ENCODE measurements at regions not wholly inside any gene's neighbourhood (a gene's known extent, or its start where the extent isn't known, plus 50 kb on each side); places are given as distances from the start of the nearest gene placed in this dataset.
A peak's percentile ranks its signal among the peaks of the same experiment; 100 is the strongest.

DNA sequence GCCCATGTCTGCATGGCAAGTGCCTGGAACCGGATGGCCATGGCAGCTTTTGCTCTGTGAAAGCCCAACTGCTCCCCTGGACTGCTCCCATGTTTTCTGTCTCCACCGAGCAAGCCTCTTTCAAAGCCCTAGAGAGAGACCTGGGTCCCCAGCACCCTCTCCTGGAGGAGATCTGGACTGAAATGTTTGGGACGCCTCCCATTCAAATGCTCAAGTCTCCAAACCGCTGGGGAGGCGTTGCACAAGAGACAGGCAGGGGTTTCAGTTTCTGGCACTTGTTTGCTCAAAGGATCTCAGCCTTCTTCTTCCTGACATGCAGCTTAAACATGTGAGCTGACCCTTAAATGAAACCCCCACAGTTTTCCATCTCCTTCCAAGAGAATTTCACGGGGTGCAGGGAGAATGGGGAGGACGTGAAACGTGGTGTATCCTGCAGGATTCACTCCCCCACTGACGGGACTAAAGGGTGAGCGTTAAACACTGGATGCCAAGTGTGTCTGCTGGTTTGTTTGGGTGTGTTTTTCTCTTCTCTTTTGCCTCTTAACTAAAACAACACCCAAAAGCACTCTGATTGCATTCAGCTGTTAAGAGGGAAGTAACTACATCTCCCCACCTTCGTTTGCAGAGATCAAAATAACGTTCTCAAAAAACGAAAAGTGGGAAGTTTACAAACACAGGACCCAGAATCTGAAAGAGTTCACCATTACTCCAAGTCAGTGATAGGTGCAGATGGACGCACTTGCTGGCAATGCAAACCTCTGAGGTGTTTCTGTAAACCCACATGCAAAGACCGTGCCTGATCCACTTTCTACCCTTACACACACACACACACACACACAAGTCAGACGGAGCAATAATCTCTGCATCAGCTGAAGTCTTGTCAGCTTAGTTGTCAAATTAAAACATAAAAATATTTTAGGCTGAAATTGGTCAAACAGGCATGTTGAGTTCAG lies 256.9 kb downstream of the C16orf95 start:
- H3K27me3 Mint-ChIP-seq, result peaks cover 23 to 37% of the 10 kb centered on the region in 2 donors
- no peak for DNase-seq
- peaks cover 0 to 2% (median 0%) of the 10 kb centered on the region in 5 donors for H3K9me3 Mint-ChIP-seq
- ChIA-PET POLR2A (no interaction called here), CTCF (no interaction called here)
- Histone ChIP-seq H3K27ac (ENCODE audit: low read depth, low read length) (no peak overlapping the region), H3K27me3 (ENCODE audit: insufficient read depth, low read length, poor library complexity, severe bottlenecking) (peaks cover 7% of the 10 kb centered on the region), H3K4me1 (ENCODE audit: insufficient read depth, low read length) (no peaks in the 10 kb centered on the region), H3K36me3 (ENCODE audit: insufficient read depth, low read length) (no peaks in the 10 kb centered on the region), H3K9me3 (ENCODE audit: low read length) (no peaks in the 10 kb centered on the region), H3K4me3 (ENCODE audit: low read length) (no peak overlapping the region)
- H3K4me3 Mint-ChIP-seq, result no peak overlapping the region
- H3K27ac Mint-ChIP-seq, result no peak overlapping the region
- no peaks in the 10 kb centered on the region for H3K36me3 Mint-ChIP-seq
- H3K4me1 Mint-ChIP-seq, result no peaks in the 10 kb centered on the region

DNA sequence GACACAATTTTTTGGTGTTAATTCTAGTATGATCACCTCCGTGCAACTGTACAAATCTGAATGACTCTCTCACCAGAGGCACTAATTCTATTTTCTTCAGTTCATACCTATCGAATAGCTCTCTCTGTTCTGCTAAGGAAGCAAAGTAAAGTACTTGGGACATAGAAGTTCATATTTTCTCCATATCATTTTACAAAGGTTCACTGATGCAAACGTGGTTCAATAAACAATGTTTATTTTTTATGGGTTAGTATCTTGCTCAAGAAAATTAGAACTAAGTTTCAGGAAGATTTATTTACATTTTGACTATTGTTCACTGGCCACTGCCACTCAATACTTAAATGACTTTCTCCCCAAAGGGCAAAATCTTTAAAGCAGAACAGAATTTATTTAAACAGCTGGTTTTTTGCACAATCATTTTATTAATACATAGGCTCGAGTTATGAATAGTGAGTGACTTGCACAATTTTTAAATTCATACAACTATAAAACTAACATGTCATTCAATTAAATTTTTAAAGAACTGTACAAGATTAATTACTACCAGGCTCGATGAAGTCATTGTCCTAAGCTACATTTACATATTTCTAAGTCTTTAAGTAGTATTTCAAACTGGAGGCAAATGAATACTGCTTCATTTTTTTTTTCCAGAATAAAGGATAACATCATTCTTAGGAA lies 255.8 kb downstream of the C16orf95 start:
- Histone ChIP-seq H3K4me1 (ENCODE audit: insufficient read depth, low read length) (no peaks in the 10 kb centered on the region), H3K27me3 (ENCODE audit: insufficient read depth, low read length, poor library complexity, severe bottlenecking) (peaks cover 12% of the 10 kb centered on the region), H3K4me3 (ENCODE audit: low read length) (no peak overlapping the region), H3K27ac (ENCODE audit: low read depth, low read length) (no peak overlapping the region), H3K36me3 (ENCODE audit: insufficient read depth, low read length) (no peaks in the 10 kb centered on the region), H3K9me3 (ENCODE audit: low read length) (no peaks in the 10 kb centered on the region)
- Mint-ChIP-seq H3K27ac (no peak overlapping the region), H3K9me3 (peaks cover 0 to 2% (median 0%) of the 10 kb centered on the region in 5 donors), H3K27me3 (peaks cover 25 to 46% of the 10 kb centered on the region in 2 donors), H3K4me3 (no peak overlapping the region), H3K4me1 (no peaks in the 10 kb centered on the region), H3K36me3 (no peaks in the 10 kb centered on the region)
- CTCF ChIA-PET, result no interaction called here
- no peak for DNase-seq
- POLR2A ChIA-PET, result no interaction called here

DNA sequence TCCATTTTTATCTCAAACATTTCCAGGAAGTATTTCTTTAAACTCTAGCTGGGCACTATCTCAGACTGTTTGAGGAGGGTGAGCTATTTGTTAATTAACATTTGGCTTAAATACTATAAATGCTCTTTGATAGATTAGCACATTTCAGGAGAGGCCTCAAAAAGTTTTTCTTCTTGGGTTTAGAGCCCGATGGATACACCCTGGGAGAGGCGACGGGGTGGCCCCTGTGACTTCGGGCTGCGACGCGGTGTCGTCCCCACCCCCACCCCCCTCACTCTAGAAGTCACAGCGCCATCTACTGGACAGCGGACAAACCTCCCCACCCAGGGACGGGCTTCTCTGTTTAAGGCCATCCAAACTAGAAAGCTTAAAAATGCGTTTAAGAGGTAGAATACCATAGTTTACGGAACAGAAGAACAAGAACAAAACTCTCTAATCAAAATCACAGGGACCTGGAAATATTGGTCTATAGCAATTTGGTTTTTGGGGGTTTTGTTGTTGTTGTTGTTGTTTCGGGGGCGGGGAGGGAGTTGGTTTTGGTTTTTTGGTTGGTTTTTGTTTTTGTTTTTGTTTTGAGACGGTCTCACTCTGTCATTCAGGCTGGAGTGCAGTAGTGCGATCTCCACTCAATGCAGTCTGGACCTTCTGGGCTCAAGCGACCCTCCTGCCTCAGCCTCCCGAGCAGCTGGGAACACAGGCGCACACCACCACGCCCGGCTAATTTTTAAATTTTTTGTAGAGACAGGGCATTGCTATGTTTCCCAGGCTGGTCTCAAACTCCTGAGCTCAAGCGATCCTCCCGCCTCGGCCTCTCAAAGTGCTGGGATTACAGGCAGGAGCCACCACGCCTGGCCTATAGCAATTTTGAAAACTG lies 254.4 kb downstream of the C16orf95 start:
- no peaks in the 10 kb centered on the region for H3K4me1 Mint-ChIP-seq
- Histone ChIP-seq H3K4me3 (ENCODE audit: low read length) (no peak overlapping the region), H3K9me3 (ENCODE audit: low read length) (no peaks in the 10 kb centered on the region), H3K36me3 (ENCODE audit: insufficient read depth, low read length) (no peaks in the 10 kb centered on the region), H3K4me1 (ENCODE audit: insufficient read depth, low read length) (no peaks in the 10 kb centered on the region), H3K27ac (ENCODE audit: low read depth, low read length) (no peak overlapping the region), H3K27me3 (ENCODE audit: insufficient read depth, low read length, poor library complexity, severe bottlenecking) (peaks cover 12% of the 10 kb centered on the region)
- H3K27ac Mint-ChIP-seq, result no peak overlapping the region
- CTCF ChIA-PET, result no interaction called here
- DNase-seq, result peak in 1 of 5 donors; percentile 11
- peaks cover 30 to 46% of the 10 kb centered on the region in 2 donors for H3K27me3 Mint-ChIP-seq
- H3K4me3 Mint-ChIP-seq, result no peak overlapping the region
- POLR2A ChIA-PET, result no interaction called here
- H3K36me3 Mint-ChIP-seq, result no peaks in the 10 kb centered on the region
- peaks cover 0 to 2% (median 0%) of the 10 kb centered on the region in 5 donors for H3K9me3 Mint-ChIP-seq

DNA sequence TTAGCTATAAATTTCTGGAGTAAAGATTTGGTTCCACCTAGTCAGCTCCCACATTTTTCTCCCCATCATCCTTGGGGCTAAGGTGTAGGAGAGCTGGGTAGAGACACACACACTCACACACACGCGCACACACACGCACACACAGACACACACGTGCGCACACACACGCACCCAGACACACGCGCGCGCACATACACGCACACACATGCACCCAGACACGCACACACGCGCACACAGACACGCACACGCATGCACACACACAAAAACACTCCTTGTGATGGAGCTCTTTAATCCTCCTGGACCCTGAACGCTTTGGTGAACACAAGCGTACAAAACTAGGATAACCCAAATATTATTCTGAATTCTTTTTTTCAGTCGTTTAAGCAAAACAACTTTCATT lies 253.6 kb downstream of the C16orf95 start:
- no peak overlapping the region for H3K4me3 ChIP-seq (ENCODE audit: low read length)
- H3K36me3 ChIP-seq (ENCODE audit: insufficient read depth, low read length), result no peaks in the 10 kb centered on the region
- H3K4me3 Mint-ChIP-seq, result no peak overlapping the region
- H3K4me1 ChIP-seq (ENCODE audit: insufficient read depth, low read length), result no peaks in the 10 kb centered on the region
- no peaks in the 10 kb centered on the region for H3K9me3 Mint-ChIP-seq
- H3K27me3 ChIP-seq (ENCODE audit: insufficient read depth, low read length, poor library complexity, severe bottlenecking), result peaks cover 12% of the 10 kb centered on the region
- no peak overlapping the region for H3K27ac ChIP-seq (ENCODE audit: low read depth, low read length)
- peaks cover 30 to 46% of the 10 kb centered on the region in 2 donors for H3K27me3 Mint-ChIP-seq
- DNase-seq, result no peak
- no peaks in the 10 kb centered on the region for H3K9me3 ChIP-seq (ENCODE audit: low read length)
- no peaks in the 10 kb centered on the region for H3K36me3 Mint-ChIP-seq
- H3K27ac Mint-ChIP-seq, result no peak overlapping the region
- CTCF ChIA-PET, result no interaction called here
- no peaks in the 10 kb centered on the region for H3K4me1 Mint-ChIP-seq
- POLR2A ChIA-PET, result no interaction called here

DNA sequence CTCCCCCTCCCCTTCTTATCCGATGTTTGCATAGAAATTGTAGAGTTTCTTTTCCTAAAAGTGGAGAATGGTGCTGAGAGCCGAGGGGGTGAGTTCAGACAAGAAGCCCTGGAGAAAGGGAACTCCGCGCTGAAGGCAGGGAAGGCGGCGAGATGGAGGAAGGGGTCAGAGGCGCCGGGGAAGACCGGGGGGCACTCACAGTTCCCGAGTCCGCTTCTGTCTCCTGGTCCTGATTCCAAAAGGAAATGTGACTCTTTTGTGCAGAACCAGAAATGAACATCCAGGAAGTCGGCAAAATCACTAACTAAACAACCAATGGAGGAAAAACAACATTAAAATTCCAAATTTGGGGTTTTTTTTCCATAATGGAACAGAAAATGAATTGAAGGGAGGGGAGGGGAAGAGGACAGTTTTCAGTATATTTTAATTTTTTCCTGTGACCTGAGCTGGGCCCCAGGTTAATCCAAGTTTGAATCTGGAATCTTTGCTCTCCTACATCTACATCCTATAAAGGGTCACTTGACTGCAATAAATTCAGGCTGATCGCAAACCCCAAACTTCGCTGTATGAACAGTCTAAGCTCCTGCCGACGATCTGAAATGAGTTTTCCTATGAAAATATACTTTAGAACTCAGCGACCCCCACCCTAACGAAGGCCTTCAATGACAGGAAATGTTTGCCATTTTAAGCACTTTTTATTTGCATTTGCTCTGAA lies 252.3 kb downstream of the C16orf95 start:
- Mint-ChIP-seq H3K36me3 (no peaks in the 10 kb centered on the region), H3K4me1 (no peaks in the 10 kb centered on the region), H3K4me3 (no peak overlapping the region), H3K9me3 (no peaks in the 10 kb centered on the region), H3K27me3 (peaks cover 27 to 37% of the 10 kb centered on the region in 2 donors), H3K27ac (no peak overlapping the region)
- Histone ChIP-seq H3K4me1 (ENCODE audit: insufficient read depth, low read length) (no peaks in the 10 kb centered on the region), H3K9me3 (ENCODE audit: low read length) (no peaks in the 10 kb centered on the region), H3K27me3 (ENCODE audit: insufficient read depth, low read length, poor library complexity, severe bottlenecking) (peaks cover 12% of the 10 kb centered on the region), H3K36me3 (ENCODE audit: insufficient read depth, low read length) (no peaks in the 10 kb centered on the region), H3K4me3 (ENCODE audit: low read length) (no peak overlapping the region), H3K27ac (ENCODE audit: low read depth, low read length) (no peak overlapping the region)
- no peak for DNase-seq
- ChIA-PET CTCF (no interaction called here), POLR2A (no interaction called here)

DNA sequence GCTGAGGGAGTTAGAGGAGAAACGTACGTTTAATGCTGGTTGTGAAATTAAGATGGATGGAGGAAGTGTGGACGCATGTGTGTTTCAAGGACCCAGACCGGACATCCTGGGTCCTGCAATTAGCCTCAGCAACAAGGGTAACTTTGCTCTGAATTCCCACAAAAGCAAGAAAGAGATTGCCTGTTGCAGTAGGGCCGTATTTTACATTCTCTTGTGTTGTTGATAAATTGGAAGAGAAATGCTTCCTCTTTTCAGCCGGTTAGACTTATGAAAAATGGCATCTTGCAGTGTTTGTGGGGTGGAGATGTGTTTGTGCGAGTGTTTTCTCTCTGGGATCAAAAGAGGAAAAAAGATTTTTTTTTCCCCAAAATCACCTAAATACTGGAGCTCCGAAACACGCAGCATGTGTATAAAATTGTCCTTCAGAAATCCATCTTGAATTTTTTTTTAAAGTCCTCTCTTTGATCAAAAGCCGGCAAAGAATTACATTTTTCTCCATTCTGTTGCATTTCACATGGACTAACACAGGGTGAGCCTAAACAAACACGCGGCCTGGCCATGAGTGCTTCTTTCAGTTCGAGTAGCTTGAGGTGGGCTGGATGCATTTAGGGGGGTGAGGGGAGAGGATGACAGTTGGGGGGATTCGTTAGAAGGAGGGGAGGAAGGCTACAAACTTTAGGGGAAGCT lies 251.6 kb downstream of the C16orf95 start:
- Histone ChIP-seq H3K36me3 (ENCODE audit: insufficient read depth, low read length) (no peaks in the 10 kb centered on the region), H3K9me3 (ENCODE audit: low read length) (no peaks in the 10 kb centered on the region), H3K4me3 (ENCODE audit: low read length) (no peak overlapping the region), H3K27ac (ENCODE audit: low read depth, low read length) (no peak overlapping the region), H3K27me3 (ENCODE audit: insufficient read depth, low read length, poor library complexity, severe bottlenecking) (peaks cover 12% of the 10 kb centered on the region), H3K4me1 (ENCODE audit: insufficient read depth, low read length) (no peaks in the 10 kb centered on the region)
- ChIA-PET CTCF (no interaction called here), POLR2A (no interaction called here)
- Mint-ChIP-seq H3K9me3 (no peaks in the 10 kb centered on the region), H3K4me3 (no peak overlapping the region), H3K27me3 (peaks cover 27 to 33% of the 10 kb centered on the region in 2 donors), H3K36me3 (no peaks in the 10 kb centered on the region), H3K27ac (no peak overlapping the region), H3K4me1 (no peaks in the 10 kb centered on the region)
- no peak for DNase-seq

DNA sequence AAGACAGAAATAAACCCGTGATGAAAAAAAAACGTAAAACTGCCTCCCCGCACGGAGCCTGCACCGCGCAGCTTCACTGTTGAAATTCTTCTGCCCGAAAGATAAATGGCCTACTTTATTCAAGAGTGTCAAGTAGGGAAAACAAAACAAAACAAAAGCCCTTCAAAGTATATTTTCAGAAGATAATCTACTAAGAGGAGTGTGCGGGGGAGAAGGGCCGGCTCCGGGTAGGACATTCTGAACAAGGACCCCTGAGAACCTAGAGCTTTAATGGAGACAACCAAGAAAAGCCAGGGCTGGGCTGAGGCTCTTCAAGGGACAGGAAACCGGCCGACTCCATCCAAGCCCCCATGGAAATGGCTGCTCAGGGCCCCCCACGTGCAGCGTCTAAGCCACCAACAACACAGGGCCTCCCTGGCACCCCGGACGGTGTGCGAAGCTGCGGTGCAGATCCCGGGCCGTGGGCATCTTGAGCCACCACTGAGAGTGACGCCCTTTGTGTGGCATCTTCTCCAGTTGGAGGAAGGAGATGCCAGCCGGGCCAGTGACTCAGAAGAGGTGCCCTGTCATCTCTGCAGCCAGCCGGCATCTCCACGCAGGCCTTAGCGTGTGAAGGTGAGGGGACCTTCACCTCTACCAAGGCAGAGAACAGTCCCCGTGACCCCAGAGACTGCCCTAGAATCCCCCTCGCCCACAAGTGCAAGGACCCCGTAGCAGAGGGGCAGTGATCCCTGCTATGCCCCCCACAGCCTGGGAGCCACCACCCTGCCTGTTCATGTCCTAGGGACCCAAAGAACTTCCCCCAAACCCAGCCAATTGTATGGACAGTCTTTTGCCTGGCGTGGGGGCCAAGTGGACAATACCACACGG lies 250.8 kb downstream of the C16orf95 start:
- no peaks in the 10 kb centered on the region for H3K36me3 Mint-ChIP-seq
- CTCF ChIA-PET, result no interaction called here

More for the DNA sequence above, 250.8 kb downstream of the C16orf95 start:
- POLR2A ChIA-PET, result no interaction called here
- Mint-ChIP-seq H3K4me3 (no peak overlapping the region), H3K9me3 (no peaks in the 10 kb centered on the region), H3K27ac (no peak overlapping the region), H3K4me1 (no peaks in the 10 kb centered on the region), H3K27me3 (peaks cover 27 to 37% of the 10 kb centered on the region in 2 donors)
- no peaks in the 10 kb centered on the region for H3K4me1 ChIP-seq (ENCODE audit: insufficient read depth, low read length)
- no peaks in the 10 kb centered on the region for H3K36me3 ChIP-seq (ENCODE audit: insufficient read depth, low read length)
- H3K9me3 ChIP-seq (ENCODE audit: low read length), result no peaks in the 10 kb centered on the region
- H3K27ac ChIP-seq (ENCODE audit: low read depth, low read length), result no peak overlapping the region
- DNase-seq, result no peak
- H3K4me3 ChIP-seq (ENCODE audit: low read length), result no peak overlapping the region
- H3K27me3 ChIP-seq (ENCODE audit: insufficient read depth, low read length, poor library complexity, severe bottlenecking), result peaks cover 12% of the 10 kb centered on the region
